K562 (cell line): ENCODE measurements at regions not wholly inside any gene's neighbourhood (a gene's known extent, or its start where the extent isn't known, plus 50 kb on each side); places are given as distances from the start of the nearest gene placed in this dataset.

Source experiments
- ATAC-seq: fragments of 200-7000 bp; cut with Tn5 transposase; 3 replicates; pipeline ENCODE4 v1.9.1; 2020; ENCODE audit warnings: moderate library complexity
- BruUV-seq: library from RNA; stranded (reverse); fragments of 400-500 nt; replicated peaks from 2 replicates; lab custom pipeline; 2021; lab: Mats Ljungman, UMichigan
- CTCF ChIA-PET: fragments of 300-600 bp; formaldehyde crosslinking; extraction: SDS; loops from one replicate; lab custom pipeline; 2021; ENCODE audit warnings: low intra/inter-chr PET ratio; lab: Yijun Ruan, JAX
- POLR2A ChIA-PET: fragments of 300-600, 350-650 bp; sonication (Branson Sonifier 250); formaldehyde crosslinking; extraction: SDS; loops from one replicate; lab custom pipeline; 2021; ENCODE audit warnings: antibody characterized with exemption, inconsistent platforms; lab: Yijun Ruan, JAX
- DNase-seq, 4 experiments: peaks; one replicate each; pipeline versions ENCODE4 v3.0.0 to v3.0.0-alpha.2; 2011 to 2018; ENCODE audit warnings: low spot score in 3 of 4, mixed read lengths in 3 of 4; ENCODE audit errors: extremely low read depth in 1 of 4
- FAIRE-seq: peaks from 2 replicates; lab custom pipeline; 2011; peaks lifted over from hg19 to GRCh38; lab: Jason Lieb, UNC
- H2AFZ ChIP-seq: 2 replicates; pipeline ENCODE4 v1.6.0; 2011; ENCODE audit warnings: low read depth, low read length, control low read depth, inconsistent platforms
- H3K27ac ChIP-seq: fragments of 200-600 bp; 3 replicates; pipeline ENCODE4 v1.8.0; 2011; ENCODE audit warnings: low read depth, mild to moderate bottlenecking, control low read depth, inconsistent platforms, low read length, moderate library complexity, mixed read lengths; ENCODE audit errors: extremely low read depth
- H3K27me3 ChIP-seq, 2 experiments: fragments of 300-600 bp in 1 of 2; 2 replicates in 1 of 2; 3 replicates in 1 of 2; pipeline versions ENCODE4 v1.6.0 to v1.8.0; 2011; ENCODE audit warnings: inconsistent platforms in 2 of 2, low read length in 2 of 2, mild to moderate bottlenecking in 1 of 2, mixed read lengths in 1 of 2, moderate library complexity in 1 of 2; ENCODE audit not compliant: control insufficient read depth in 2 of 2, insufficient read depth in 2 of 2
- H3K36me3 ChIP-seq: fragments of 300-600 bp; 3 replicates; pipeline ENCODE4 v1.8.0; 2011; ENCODE audit warnings: mild to moderate bottlenecking, low read length, inconsistent platforms; ENCODE audit not compliant: control insufficient read depth, insufficient read depth
- H3K4me1 ChIP-seq, 2 experiments: fragments of 200-600 bp in 1 of 2; replicated peaks in 1 of 2; 2 replicates in 1 of 2; 3 replicates in 1 of 2; pipeline versions ENCODE4 v1.5.1 to v1.8.0; 2011; ENCODE audit warnings: inconsistent platforms in 2 of 2, low read length in 2 of 2, mild to moderate bottlenecking in 1 of 2, mixed read lengths in 1 of 2, moderate library complexity in 1 of 2; ENCODE audit not compliant: control insufficient read depth in 2 of 2, insufficient read depth in 2 of 2
- H3K4me2 ChIP-seq: 2 replicates; pipeline ENCODE4 v1.6.1; 2011; ENCODE audit warnings: low read length, control low read depth, inconsistent platforms, mixed read lengths; ENCODE audit not compliant: insufficient read depth
- H3K4me3 ChIP-seq: fragments of 200-600 bp; sonication (generic), shearing (Covaris generic); 2 replicates; pipeline ENCODE4 v1.5.1; 2016; ENCODE audit warnings: control low read depth, inconsistent platforms
- H3K79me2 ChIP-seq: fragments of 200-600 bp; 3 replicates; pipeline ENCODE4 v1.8.0; 2011; ENCODE audit warnings: low read length, inconsistent platforms; ENCODE audit not compliant: control insufficient read depth, insufficient read depth
- H3K9ac ChIP-seq, 2 experiments: 2 replicates each; pipeline versions ENCODE4 v1.6.0 to v1.6.1; 2011; ENCODE audit warnings: low read depth in 2 of 2, low read length in 2 of 2, control low read depth in 1 of 2, inconsistent platforms in 1 of 2, mild to moderate bottlenecking in 1 of 2, mixed read lengths in 1 of 2; ENCODE audit not compliant: insufficient read depth in 1 of 2
- H3K9me1 ChIP-seq: one replicate; pipeline ENCODE4 v1.6.0; 2011; ENCODE audit warnings: inconsistent platforms, mild to moderate bottlenecking, low read length, moderate library complexity; ENCODE audit not compliant: control insufficient read depth, insufficient read depth
- H3K9me3 ChIP-seq: replicated peaks from 2 replicates; pipeline ENCODE4 v1.5.1; 2011; ENCODE audit warnings: low read depth, low read length, inconsistent platforms; ENCODE audit not compliant: control insufficient read depth, insufficient read depth
- H4K20me1 ChIP-seq: replicated peaks from 2 replicates; pipeline ENCODE4 v1.6.1; 2011; ENCODE audit warnings: low read length, inconsistent platforms, mixed read lengths; ENCODE audit not compliant: control insufficient read depth, insufficient read depth
- ARID1B ChIP-seq: fragments of 450-650 bp; IDR thresholded peaks from 2 replicates; pipeline ENCODE4 v1.6.1; 2016; ENCODE audit warnings: antibody characterized with exemption, mild to moderate bottlenecking, inconsistent platforms
- CBFA2T2 ChIP-seq: fragments of 450-650 bp; conservative IDR thresholded peaks from 2 replicates; pipeline ENCODE4 v1.6.1; 2017; ENCODE audit warnings: mild to moderate bottlenecking
- CBFA2T3 ChIP-seq: fragments of 450-650 bp; IDR thresholded peaks from 2 replicates; pipeline ENCODE4 v1.6.1; 2017
- GTF2B ChIP-seq: IDR thresholded peaks from 2 replicates; pipeline ENCODE4 v1.6.1; 2011; ENCODE audit not compliant: insufficient read length; ENCODE audit errors: extremely low read depth
- ZFPM2 ChIP-seq: fragments of 250-450 bp; sonication (Bioruptor Pico); IDR thresholded peaks from 2 replicates; pipeline ENCODE4 v1.5.1; 2022; ENCODE audit warnings: mild to moderate bottlenecking
- ZNF277 ChIP-seq: fragments of 250-450 bp; sonication (Bioruptor Pico); IDR thresholded peaks from 2 replicates; pipeline ENCODE4 v1.8.0; 2022; ENCODE audit warnings: inconsistent platforms, mild to moderate bottlenecking, moderate library complexity, borderline replicate concordance
- ZNF444 ChIP-seq: fragments of 250-450 bp; sonication (Bioruptor Pico); IDR thresholded peaks from 2 replicates; pipeline ENCODE4 v1.4.0; 2020; ENCODE audit warnings: mild to moderate bottlenecking, moderate library complexity
- ZNF584 ChIP-seq: fragments of 200-800 bp; sonication (Bioruptor generic); IDR thresholded peaks from 2 replicates; pipeline ENCODE4 v1.6.1; 2016; ENCODE audit warnings: low read depth, mild to moderate bottlenecking, missing genetic modification characterization, missing compliant biosample characterization
- WGBS: fragments of 100-300 bp; shearing (Covaris generic); methylation state at CpG from one replicate; pipeline ENCODE4 v1.1.6; 2016; ENCODE audit warnings: low coverage, mixed read lengths; ENCODE audit not compliant: insufficient coverage; ENCODE audit errors: missing lambda C conversion rate; 5-methylcytosine and 5-hydroxymethylcytosine counted together
- in situ Hi-C: fragments of 300-500 bp; cut with MboI; formaldehyde crosslinking; loops from 4 replicates; pipeline ENCODE4 v1.15.0; 2018; ENCODE audit warnings: inconsistent platforms, mixed read lengths
- intact Hi-C: fragments of 100-400 bp; cut with micrococcal nuclease; formaldehyde crosslinking; loops from 2 replicates; pipeline ENCODE4 v1.14.2; 2022
- TF ChIP-seq, protein P1 (sequence below): fragments of 200-400 bp; formaldehyde crosslinking; IDR thresholded peaks from 2 replicates; pipeline ENCODE4 v1.6.1; 2017; ENCODE audit warnings: mild to moderate bottlenecking, low read depth, low read length, moderate library complexity
- TF ChIP-seq, protein P2 (sequence below): conservative IDR thresholded peaks from 2 replicates; pipeline ENCODE4 v1.6.1; 2011; ENCODE audit warnings: low read depth, mild to moderate bottlenecking, low read length; ENCODE audit not compliant: control insufficient read depth

GRCh38 chr11:12604557-12605153, 69.6 kb upstream of the TEAD1 start:
- Histone ChIP-seq H3K79me2 (no peaks in the 10 kb centered on the region), H3K36me3 (no peaks in the 10 kb centered on the region), H2AFZ (peak overlapping the region; percentile 29; the same call in 1 of the 2 replicates), H3K27ac (peak overlapping the region; percentile 27; the same call in 1 of the 3 replicates), H3K4me3 (no peak overlapping the region), H3K9me3 (no peaks in the 10 kb centered on the region), H4K20me1 (no peaks in the 10 kb centered on the region), H3K27me3 (no peaks in the 10 kb centered on the region), H3K4me2 (no peak overlapping the region), H3K4me1 (peaks cover 0 to 25% of the 10 kb centered on the region in 2 experiments; a peak in 4 of 5 replicates), H3K9ac (no peak overlapping the region), H3K9me1 (no peaks in the 10 kb centered on the region)
- FAIRE-seq (no peak), DNase-seq (peak in 2 of 4 experiments; percentile 12 to 62), ATAC-seq (peak; percentile 37; the same call in 1 of the 3 replicates)
- ChIA-PET POLR2A (no interaction called here), CTCF (no interaction called here)
- BruUV-seq, result no TSS peak
- intact Hi-C loops (loop anchor here (5.0 kb wide), 1 partner anchor 208 kb away; no protein-coding TSS in a partner anchor), in situ Hi-C loops (loop anchor here (5.0 kb wide), 1 partner anchor 278 kb away; no protein-coding TSS in a partner anchor)
- 67% methylated on average over 1 of the region's 1 CpG for WGBS
- TF ChIP-seq GTF2B (no peak), ZNF584 (CRISPR knock-in tag) (no peak), ZNF444 (CRISPR knock-in tag) (no peak), ARID1B (peak; percentile 34), CBFA2T3 (peak; percentile 62), ZNF277 (CRISPR knock-in tag) (no peak), CBFA2T2 (0 out of 2 replicates have a peak, but pooled peaks have one; percentile 23), ZFPM2 (CRISPR knock-in tag) (no peak)
- TF ChIP-seq, protein P1, sequence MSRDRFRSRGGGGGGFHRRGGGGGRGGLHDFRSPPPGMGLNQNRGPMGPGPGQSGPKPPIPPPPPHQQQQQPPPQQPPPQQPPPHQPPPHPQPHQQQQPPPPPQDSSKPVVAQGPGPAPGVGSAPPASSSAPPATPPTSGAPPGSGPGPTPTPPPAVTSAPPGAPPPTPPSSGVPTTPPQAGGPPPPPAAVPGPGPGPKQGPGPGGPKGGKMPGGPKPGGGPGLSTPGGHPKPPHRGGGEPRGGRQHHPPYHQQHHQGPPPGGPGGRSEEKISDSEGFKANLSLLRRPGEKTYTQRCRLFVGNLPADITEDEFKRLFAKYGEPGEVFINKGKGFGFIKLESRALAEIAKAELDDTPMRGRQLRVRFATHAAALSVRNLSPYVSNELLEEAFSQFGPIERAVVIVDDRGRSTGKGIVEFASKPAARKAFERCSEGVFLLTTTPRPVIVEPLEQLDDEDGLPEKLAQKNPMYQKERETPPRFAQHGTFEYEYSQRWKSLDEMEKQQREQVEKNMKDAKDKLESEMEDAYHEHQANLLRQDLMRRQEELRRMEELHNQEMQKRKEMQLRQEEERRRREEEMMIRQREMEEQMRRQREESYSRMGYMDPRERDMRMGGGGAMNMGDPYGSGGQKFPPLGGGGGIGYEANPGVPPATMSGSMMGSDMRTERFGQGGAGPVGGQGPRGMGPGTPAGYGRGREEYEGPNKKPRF, result no peak
- TF ChIP-seq, protein P2, sequence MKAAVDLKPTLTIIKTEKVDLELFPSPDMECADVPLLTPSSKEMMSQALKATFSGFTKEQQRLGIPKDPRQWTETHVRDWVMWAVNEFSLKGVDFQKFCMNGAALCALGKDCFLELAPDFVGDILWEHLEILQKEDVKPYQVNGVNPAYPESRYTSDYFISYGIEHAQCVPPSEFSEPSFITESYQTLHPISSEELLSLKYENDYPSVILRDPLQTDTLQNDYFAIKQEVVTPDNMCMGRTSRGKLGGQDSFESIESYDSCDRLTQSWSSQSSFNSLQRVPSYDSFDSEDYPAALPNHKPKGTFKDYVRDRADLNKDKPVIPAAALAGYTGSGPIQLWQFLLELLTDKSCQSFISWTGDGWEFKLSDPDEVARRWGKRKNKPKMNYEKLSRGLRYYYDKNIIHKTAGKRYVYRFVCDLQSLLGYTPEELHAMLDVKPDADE, result no peak
